ENCODE measurements at regions not wholly inside any gene's neighbourhood (a gene's known extent, or its start where the extent isn't known, plus 50 kb on each side); places are given as distances from the start of the nearest gene placed in this dataset.

- no peak for ATAC-seq (ENCODE audit: low read depth)
- Mint-ChIP-seq H3K36me3 (no peaks in the 10 kb centered on the region), H3K27me3 (peaks cover 3% of the 10 kb centered on the region), H3K27ac (no peak overlapping the region), H3K4me3 (no peak overlapping the region), H3K4me1 (no peaks in the 10 kb centered on the region), H3K9me3 (no peaks in the 10 kb centered on the region)
- DNase-seq (ENCODE audit: low spot score in 2 of 2), result no peak
These were observed 197.1 kb downstream of the ATP23 start for GRCh38 chr12:58138424-58138823.

- H3K36me3 Mint-ChIP-seq, result no peaks in the 10 kb centered on the region
- no peak for DNase-seq (ENCODE audit: low spot score in 2 of 2)
- no peak overlapping the region for H3K27ac Mint-ChIP-seq
- H3K4me1 Mint-ChIP-seq, result no peaks in the 10 kb centered on the region
- no peak overlapping the region for H3K4me3 Mint-ChIP-seq
- no peak for ATAC-seq (ENCODE audit: low read depth)
- H3K27me3 Mint-ChIP-seq, result peaks cover 3% of the 10 kb centered on the region
- peaks cover 1% of the 10 kb centered on the region for H3K9me3 Mint-ChIP-seq
These were observed 198.5 kb downstream of the ATP23 start for GRCh38 chr12:58139894-58140293.

GRCh38 chr12:58140395-58140794, 199.0 kb downstream of the ATP23 start:
- Mint-ChIP-seq H3K27ac (no peak overlapping the region), H3K9me3 (peaks cover 5% of the 10 kb centered on the region), H3K4me1 (no peaks in the 10 kb centered on the region), H3K27me3 (peaks cover 3% of the 10 kb centered on the region), H3K4me3 (no peak overlapping the region), H3K36me3 (no peaks in the 10 kb centered on the region)
- no peak for DNase-seq (ENCODE audit: low spot score in 2 of 2)
- no peak for ATAC-seq (ENCODE audit: low read depth)

GRCh38 chr12:58142991-58143390, 201.6 kb downstream of the ATP23 start:
- H3K9me3 Mint-ChIP-seq, result peaks cover 12% of the 10 kb centered on the region
- no peaks in the 10 kb centered on the region for H3K4me1 Mint-ChIP-seq
- H3K27ac Mint-ChIP-seq, result no peak overlapping the region
- H3K27me3 Mint-ChIP-seq, result peaks cover 4% of the 10 kb centered on the region
- H3K36me3 Mint-ChIP-seq, result no peaks in the 10 kb centered on the region
- H3K4me3 Mint-ChIP-seq, result no peak overlapping the region
- ATAC-seq (ENCODE audit: low read depth) (no peak), DNase-seq (ENCODE audit: low spot score in 2 of 2) (no peak)

- Mint-ChIP-seq H3K27ac (no peak overlapping the region), H3K4me3 (no peak overlapping the region), H3K4me1 (no peaks in the 10 kb centered on the region), H3K9me3 (peaks cover 12% of the 10 kb centered on the region), H3K27me3 (peaks cover 4% of the 10 kb centered on the region), H3K36me3 (no peaks in the 10 kb centered on the region)
- DNase-seq (ENCODE audit: low spot score in 2 of 2) (no peak), ATAC-seq (ENCODE audit: low read depth) (no peak)
These were observed 202.2 kb downstream of the ATP23 start for GRCh38 chr12:58143498-58143995.

GRCh38 chr12:58148405-58148804, 207.0 kb downstream of the ATP23 start:
- Mint-ChIP-seq H3K27ac (no peak overlapping the region), H3K27me3 (peaks cover 6% of the 10 kb centered on the region), H3K4me3 (no peak overlapping the region), H3K9me3 (peaks cover 12% of the 10 kb centered on the region), H3K36me3 (no peaks in the 10 kb centered on the region), H3K4me1 (no peaks in the 10 kb centered on the region)
- no peak for DNase-seq (ENCODE audit: low spot score in 2 of 2)
- ATAC-seq (ENCODE audit: low read depth), result no peak

GRCh38 chr12:58148976-58149375, 207.6 kb downstream of the ATP23 start:
- DNase-seq (ENCODE audit: low spot score in 2 of 2) (no peak), ATAC-seq (ENCODE audit: low read depth) (no peak)
- H3K27ac Mint-ChIP-seq, result no peak overlapping the region
- no peaks in the 10 kb centered on the region for H3K36me3 Mint-ChIP-seq
- peaks cover 7% of the 10 kb centered on the region for H3K27me3 Mint-ChIP-seq
- peaks cover 12% of the 10 kb centered on the region for H3K9me3 Mint-ChIP-seq
- no peaks in the 10 kb centered on the region for H3K4me1 Mint-ChIP-seq
- H3K4me3 Mint-ChIP-seq, result no peak overlapping the region

GRCh38 chr12:58154359-58154758, 213.0 kb downstream of the ATP23 start:
- Mint-ChIP-seq H3K9me3 (no peaks in the 10 kb centered on the region), H3K36me3 (no peaks in the 10 kb centered on the region)
- no peak for ATAC-seq (ENCODE audit: low read depth)

GRCh38 chr12:58156697-58157096, 215.3 kb downstream of the ATP23 start:
- ATAC-seq (ENCODE audit: low read depth) (no peak), DNase-seq (ENCODE audit: low spot score in 2 of 2) (no peak)
- no peak overlapping the region for H3K27ac Mint-ChIP-seq
- H3K36me3 Mint-ChIP-seq, result no peaks in the 10 kb centered on the region
- H3K4me1 Mint-ChIP-seq, result no peaks in the 10 kb centered on the region
- no peaks in the 10 kb centered on the region for H3K9me3 Mint-ChIP-seq
- no peak overlapping the region for H3K4me3 Mint-ChIP-seq
- peaks cover 11% of the 10 kb centered on the region for H3K27me3 Mint-ChIP-seq

More at GRCh38 chr12:58154359-58154758, 213.0 kb downstream of the ATP23 start:
- DNase-seq (ENCODE audit: low spot score in 2 of 2), result no peak
- Mint-ChIP-seq H3K27ac (no peak overlapping the region), H3K27me3 (peaks cover 9% of the 10 kb centered on the region), H3K4me1 (no peaks in the 10 kb centered on the region), H3K4me3 (no peak overlapping the region)

GRCh38 chr12:58159941-58160340, 218.6 kb downstream of the ATP23 start:
- ATAC-seq (ENCODE audit: low read depth) (no peak), DNase-seq (ENCODE audit: low spot score in 2 of 2) (no peak)
- no peaks in the 10 kb centered on the region for H3K9me3 Mint-ChIP-seq
- H3K27me3 Mint-ChIP-seq, result peaks cover 11% of the 10 kb centered on the region
- H3K4me1 Mint-ChIP-seq, result no peaks in the 10 kb centered on the region
- no peak overlapping the region for H3K27ac Mint-ChIP-seq
- no peaks in the 10 kb centered on the region for H3K36me3 Mint-ChIP-seq
- H3K4me3 Mint-ChIP-seq, result no peak overlapping the region

GRCh38 chr12:58161773-58162172, 220.4 kb downstream of the ATP23 start:
- H3K27me3 Mint-ChIP-seq, result peaks cover 13% of the 10 kb centered on the region
- peaks cover 2% of the 10 kb centered on the region for H3K9me3 Mint-ChIP-seq
- no peak overlapping the region for H3K4me3 Mint-ChIP-seq
- no peak for DNase-seq (ENCODE audit: low spot score in 2 of 2)
- no peak for ATAC-seq (ENCODE audit: low read depth)
- H3K36me3 Mint-ChIP-seq, result no peaks in the 10 kb centered on the region
- H3K4me1 Mint-ChIP-seq, result no peaks in the 10 kb centered on the region
- no peak overlapping the region for H3K27ac Mint-ChIP-seq

GRCh38 chr12:58163021-58163420, 221.7 kb downstream of the ATP23 start:
- no peak for ATAC-seq (ENCODE audit: low read depth)
- peaks cover 2% of the 10 kb centered on the region for H3K9me3 Mint-ChIP-seq
- no peak overlapping the region for H3K27ac Mint-ChIP-seq
- DNase-seq (ENCODE audit: low spot score in 2 of 2), result no peak
- no peaks in the 10 kb centered on the region for H3K4me1 Mint-ChIP-seq
- no peak overlapping the region for H3K4me3 Mint-ChIP-seq
- H3K27me3 Mint-ChIP-seq, result peaks cover 13% of the 10 kb centered on the region
- H3K36me3 Mint-ChIP-seq, result no peaks in the 10 kb centered on the region

GRCh38 chr12:58166643-58167042, 225.3 kb downstream of the ATP23 start:
- Mint-ChIP-seq H3K9me3 (peaks cover 2% of the 10 kb centered on the region), H3K4me1 (no peaks in the 10 kb centered on the region), H3K27ac (no peak overlapping the region), H3K36me3 (no peaks in the 10 kb centered on the region), H3K4me3 (no peak overlapping the region), H3K27me3 (peaks cover 6% of the 10 kb centered on the region)
- ATAC-seq (ENCODE audit: low read depth) (no peak), DNase-seq (ENCODE audit: low spot score in 2 of 2) (no peak)

GRCh38 chr12:58167622-58168021, 226.3 kb downstream of the ATP23 start:
- DNase-seq (ENCODE audit: low spot score in 2 of 2) (no peak), ATAC-seq (ENCODE audit: low read depth) (no peak)
- H3K4me3 Mint-ChIP-seq, result no peak overlapping the region
- H3K9me3 Mint-ChIP-seq, result peaks cover 2% of the 10 kb centered on the region
- H3K36me3 Mint-ChIP-seq, result no peaks in the 10 kb centered on the region
- H3K27me3 Mint-ChIP-seq, result peaks cover 6% of the 10 kb centered on the region
- H3K4me1 Mint-ChIP-seq, result no peaks in the 10 kb centered on the region
- no peak overlapping the region for H3K27ac Mint-ChIP-seq

GRCh38 chr12:58169826-58170225, 228.5 kb downstream of the ATP23 start:
- peaks cover 6% of the 10 kb centered on the region for H3K27me3 Mint-ChIP-seq
- H3K27ac Mint-ChIP-seq, result no peak overlapping the region

More at GRCh38 chr12:58169826-58170225, 228.5 kb downstream of the ATP23 start:
- H3K4me1 Mint-ChIP-seq, result no peaks in the 10 kb centered on the region
- H3K9me3 Mint-ChIP-seq, result peaks cover 2% of the 10 kb centered on the region
- no peak overlapping the region for H3K4me3 Mint-ChIP-seq
- H3K36me3 Mint-ChIP-seq, result no peaks in the 10 kb centered on the region
- ATAC-seq (ENCODE audit: low read depth), result no peak
- DNase-seq (ENCODE audit: low spot score in 2 of 2), result no peak
